ENCODE measurements at regions not wholly inside any gene's neighbourhood (a gene's known extent, or its start where the extent isn't known, plus 50 kb on each side); places are given as distances from the start of the nearest gene placed in this dataset.

DNA sequence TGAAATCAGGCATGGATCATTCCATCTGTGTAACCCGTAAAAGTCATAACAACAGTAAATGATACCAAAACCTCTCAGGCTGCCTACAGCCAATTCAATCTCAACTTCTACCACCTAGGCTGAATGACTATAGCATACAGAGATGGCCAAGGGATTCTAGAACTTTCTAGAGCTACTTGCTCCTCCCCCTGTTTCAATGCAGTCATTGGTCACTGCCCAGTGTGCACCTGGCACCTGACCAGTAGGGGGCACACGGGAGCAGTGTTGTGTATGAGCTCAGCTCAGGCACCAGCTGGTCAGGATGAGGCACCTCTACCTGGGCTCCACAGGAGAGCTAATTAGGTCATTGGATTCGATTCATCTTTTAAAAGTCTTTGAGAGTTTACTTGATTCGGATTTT lies 86.2 kb downstream of the PLEKHG1 start:
- H3K4me1 ChIP-seq: peaks cover 8% of the 10 kb centered on the region

DNA sequence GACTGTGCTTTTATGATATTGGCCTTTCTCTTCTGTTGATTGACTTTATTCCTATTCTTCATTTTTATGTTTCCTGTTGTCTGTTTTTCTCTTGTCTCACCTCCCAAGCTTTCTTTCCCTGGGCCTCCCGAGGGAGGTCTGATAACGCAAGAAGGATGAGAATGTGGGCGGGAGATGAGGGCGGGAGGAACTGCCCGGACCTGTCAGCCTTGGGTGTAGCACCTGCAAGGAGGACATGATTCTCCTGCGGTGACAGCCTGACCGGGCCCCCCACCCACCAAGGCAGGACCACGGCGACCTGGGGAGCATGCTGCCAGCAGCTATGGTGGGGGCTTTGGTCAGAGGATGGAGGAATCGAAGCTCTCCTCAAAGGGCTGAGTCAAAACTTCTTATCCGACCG lies 86.9 kb downstream of the PLEKHG1 start:
- Histone ChIP-seq H3K4me3 (no peak overlapping the region), H3K36me3 (replicated peaks in 1 of 2; ENCODE audit: insufficient read depth in 1 of 2, low read depth in 2 of 2) (no peaks in the 10 kb centered on the region), H3K9me3 (no peaks in the 10 kb centered on the region), H3K4me1 (peaks cover 8% of the 10 kb centered on the region), H3K27me3 (no peaks in the 10 kb centered on the region), H3K27ac (no peak overlapping the region)
- 81 to 84% methylated on average over 12 of the region's 12 CpGs for WGBS, 2 donors
- DNase-seq: no peak
- ATAC-seq: no peak
- TF ChIP-seq, protein P1, sequence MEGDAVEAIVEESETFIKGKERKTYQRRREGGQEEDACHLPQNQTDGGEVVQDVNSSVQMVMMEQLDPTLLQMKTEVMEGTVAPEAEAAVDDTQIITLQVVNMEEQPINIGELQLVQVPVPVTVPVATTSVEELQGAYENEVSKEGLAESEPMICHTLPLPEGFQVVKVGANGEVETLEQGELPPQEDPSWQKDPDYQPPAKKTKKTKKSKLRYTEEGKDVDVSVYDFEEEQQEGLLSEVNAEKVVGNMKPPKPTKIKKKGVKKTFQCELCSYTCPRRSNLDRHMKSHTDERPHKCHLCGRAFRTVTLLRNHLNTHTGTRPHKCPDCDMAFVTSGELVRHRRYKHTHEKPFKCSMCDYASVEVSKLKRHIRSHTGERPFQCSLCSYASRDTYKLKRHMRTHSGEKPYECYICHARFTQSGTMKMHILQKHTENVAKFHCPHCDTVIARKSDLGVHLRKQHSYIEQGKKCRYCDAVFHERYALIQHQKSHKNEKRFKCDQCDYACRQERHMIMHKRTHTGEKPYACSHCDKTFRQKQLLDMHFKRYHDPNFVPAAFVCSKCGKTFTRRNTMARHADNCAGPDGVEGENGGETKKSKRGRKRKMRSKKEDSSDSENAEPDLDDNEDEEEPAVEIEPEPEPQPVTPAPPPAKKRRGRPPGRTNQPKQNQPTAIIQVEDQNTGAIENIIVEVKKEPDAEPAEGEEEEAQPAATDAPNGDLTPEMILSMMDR (IDR thresholded peaks at IDR 0.05): no peak
- no peak for TF ChIP-seq POLR2A (IDR thresholded peaks at IDR 0.05)
- intact Hi-C loops (cut with DNase I): no loop called here

More for the DNA sequence above, 86.2 kb downstream of the PLEKHG1 start:
- intact Hi-C loops (cut with DNase I): no loop called here
- WGBS, 2 donors: 69 to 73% methylated on average over 4 of the region's 4 CpGs
- Histone ChIP-seq H3K36me3 (replicated peaks in 1 of 2; ENCODE audit: insufficient read depth in 1 of 2, low read depth in 2 of 2) (no peaks in the 10 kb centered on the region), H3K9me3 (no peaks in the 10 kb centered on the region), H3K27ac (no peak overlapping the region), H3K4me3 (no peak overlapping the region), H3K27me3 (no peaks in the 10 kb centered on the region)
- DNase-seq: peak in 2 of 4 donors; percentile 29 to 34
- no peak for TF ChIP-seq POLR2A (IDR thresholded peaks at IDR 0.05)
- TF ChIP-seq, protein P1 (IDR thresholded peaks at IDR 0.05): peak in 6 of 7 experiments; percentile 9 to 38 (median 18)
- ATAC-seq: no peak

DNA sequence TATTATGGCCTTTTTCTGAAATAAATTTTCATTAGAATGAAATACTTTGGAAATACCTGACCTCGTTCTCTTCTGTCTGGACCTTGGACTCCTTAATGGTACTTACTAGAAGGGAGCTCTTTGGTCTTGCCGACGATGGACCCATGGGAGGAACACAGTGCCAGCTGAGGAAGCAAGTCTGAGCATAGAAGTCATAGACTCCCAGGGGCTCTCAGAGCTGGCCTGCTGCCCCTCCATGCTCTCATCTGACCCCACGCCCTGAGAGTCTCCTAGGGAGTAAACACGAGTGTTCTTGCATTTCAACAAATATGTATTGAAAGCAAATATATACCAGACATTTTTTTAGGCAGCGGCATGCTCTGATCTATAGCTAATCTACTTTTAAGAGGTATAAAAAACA lies 87.8 kb downstream of the PLEKHG1 start:
- no peak overlapping the region for H3K4me3 ChIP-seq
- no peaks in the 10 kb centered on the region for H3K9me3 ChIP-seq
- H3K36me3 ChIP-seq (replicated peaks in 1 of 2; ENCODE audit: insufficient read depth in 1 of 2, low read depth in 2 of 2): no peaks in the 10 kb centered on the region
- TF ChIP-seq, protein P1 (IDR thresholded peaks at IDR 0.05): no peak
- TF ChIP-seq POLR2A (IDR thresholded peaks at IDR 0.05): no peak
- ATAC-seq: no peak
- DNase-seq: peak in 1 of 4 donors; percentile 47
- intact Hi-C loops (cut with DNase I): no loop called here
- H3K27me3 ChIP-seq: no peaks in the 10 kb centered on the region
- peaks cover 8% of the 10 kb centered on the region for H3K4me1 ChIP-seq
- WGBS, 2 donors: 29 to 44% methylated on average over 6 of the region's 6 CpGs
- no peak overlapping the region for H3K27ac ChIP-seq

DNA sequence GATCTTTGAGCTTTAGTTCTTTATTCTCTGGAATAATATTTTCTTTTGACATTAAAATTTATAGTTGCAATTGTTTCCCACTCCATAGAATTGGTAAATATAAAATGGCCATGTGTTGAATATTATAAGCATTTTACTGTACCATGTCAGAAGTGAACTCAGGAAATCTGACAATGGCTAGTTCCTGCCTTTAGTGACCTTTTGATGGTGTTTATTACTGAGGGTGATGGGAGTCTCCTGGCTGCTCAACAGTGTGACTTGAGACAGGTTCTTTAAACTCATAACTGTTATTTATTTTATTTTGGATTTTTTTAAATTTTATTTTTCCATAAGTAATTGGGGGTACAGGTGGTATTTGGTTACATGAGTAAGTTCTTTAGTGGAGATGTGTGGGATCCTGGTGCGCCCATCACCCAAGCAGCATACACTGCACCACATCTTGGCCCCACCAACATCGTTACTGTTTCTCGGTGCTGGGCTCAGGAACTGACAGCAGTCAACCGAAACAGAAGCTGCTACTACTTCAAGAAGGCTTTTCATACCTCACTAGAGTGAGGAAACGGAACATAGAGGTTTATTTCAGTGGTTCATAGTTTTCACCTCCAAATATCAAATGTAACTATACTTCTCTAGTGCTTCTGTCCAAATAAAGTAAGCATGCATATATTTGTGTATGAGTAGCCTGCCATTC lies 90.4 kb downstream of the PLEKHG1 start:
- Histone ChIP-seq H3K4me3 (no peak overlapping the region), H3K27ac (no peak overlapping the region), H3K9me3 (no peaks in the 10 kb centered on the region), H3K4me1 (peaks cover 8% of the 10 kb centered on the region), H3K27me3 (no peaks in the 10 kb centered on the region), H3K36me3 (replicated peaks in 1 of 2; ENCODE audit: insufficient read depth in 1 of 2, low read depth in 2 of 2) (no peaks in the 10 kb centered on the region)
- 90% methylated on average over 5 of the region's 5 CpGs for WGBS, 2 donors
- DNase-seq (no peak), ATAC-seq (no peak)
- intact Hi-C loops (cut with DNase I): no loop called here
- TF ChIP-seq, protein P1 (IDR thresholded peaks at IDR 0.05): no peak
- no peak for TF ChIP-seq POLR2A (IDR thresholded peaks at IDR 0.05)

DNA sequence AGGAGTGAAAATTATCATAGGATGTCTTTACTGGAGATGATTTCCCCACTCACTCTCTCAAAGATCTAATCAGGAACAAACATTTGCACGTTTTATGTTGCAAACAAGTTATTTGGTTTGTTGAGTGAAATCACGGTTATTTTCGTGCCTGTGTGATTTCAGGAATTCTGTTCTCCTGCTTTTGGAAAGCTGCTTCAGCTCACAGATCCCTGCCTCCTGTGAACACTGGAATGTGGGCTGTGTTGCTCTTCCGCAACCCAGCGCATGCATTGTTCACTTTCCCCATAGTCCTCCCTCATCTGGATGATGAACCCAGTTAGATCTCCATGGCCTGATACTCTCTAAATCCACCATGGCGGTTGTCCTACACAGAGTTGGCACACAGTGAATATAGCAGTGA lies 91.0 kb downstream of the PLEKHG1 start:
- Histone ChIP-seq H3K36me3 (replicated peaks in 1 of 2; ENCODE audit: insufficient read depth in 1 of 2, low read depth in 2 of 2) (no peaks in the 10 kb centered on the region), H3K4me1 (peaks cover 8% of the 10 kb centered on the region), H3K9me3 (no peaks in the 10 kb centered on the region), H3K27me3 (no peaks in the 10 kb centered on the region), H3K27ac (no peak overlapping the region), H3K4me3 (no peak overlapping the region)
- intact Hi-C loops (cut with DNase I): no loop called here
- no peak for DNase-seq
- ATAC-seq: no peak
- TF ChIP-seq, protein P1 (IDR thresholded peaks at IDR 0.05): no peak
- TF ChIP-seq POLR2A (IDR thresholded peaks at IDR 0.05): no peak
- 87 to 91% methylated on average over 6 of the region's 6 CpGs for WGBS, 2 donors

Measured in body of pancreas (tissue), 4 donors.